Adipocyte (in vitro differentiated cells): ENCODE measurements at regions not wholly inside any gene's neighbourhood (a gene's known extent, or its start where the extent isn't known, plus 50 kb on each side); places are given as distances from the start of the nearest gene placed in this dataset.

ENCODE experiments used
- DNase-seq: peaks from one replicate; pipeline ENCODE4 v3.0.0-alpha.2; 2015; ENCODE audit warnings: low read depth
- H3K27me3 ChIP-seq: replicated peaks from 2 replicates; pipeline ENCODE4 v1.7.0; 2013; ENCODE audit warnings: mild to moderate bottlenecking, low read length, moderate library complexity; ENCODE audit not compliant: control insufficient read depth, insufficient read depth
- H3K36me3 ChIP-seq: 2 replicates; pipeline ENCODE4 v1.7.0; 2013; ENCODE audit warnings: low read length, mild to moderate bottlenecking, moderate library complexity; ENCODE audit not compliant: control insufficient read depth, insufficient read depth, severe bottlenecking
- H3K4me1 ChIP-seq: 2 replicates; pipeline ENCODE4 v1.7.0; 2013; ENCODE audit warnings: mild to moderate bottlenecking, low read length, moderate library complexity; ENCODE audit not compliant: control insufficient read depth, insufficient read depth
- H3K4me3 ChIP-seq: 2 replicates; pipeline ENCODE4 v1.7.0; 2013; ENCODE audit warnings: mild to moderate bottlenecking, low read length, moderate library complexity
- H3K9ac ChIP-seq: 2 replicates; pipeline ENCODE4 v1.7.0; 2013; ENCODE audit warnings: mild to moderate bottlenecking, low read length, moderate library complexity
- H3K9me3 ChIP-seq: 2 replicates; pipeline ENCODE4 v1.7.0; 2013; ENCODE audit warnings: mild to moderate bottlenecking, low read length, moderate library complexity; ENCODE audit not compliant: control insufficient read depth

- H3K9me3 ChIP-seq = no peaks in the 10 kb centered on the region
- H3K4me3 ChIP-seq = no peak overlapping the region
- H3K27me3 ChIP-seq = no peaks in the 10 kb centered on the region
- no peak for DNase-seq
- no peaks in the 10 kb centered on the region for H3K4me1 ChIP-seq
- H3K36me3 ChIP-seq = no peaks in the 10 kb centered on the region
- no peak overlapping the region for H3K9ac ChIP-seq
These were observed 782.5 kb upstream of the GRM7 start for GRCh38 chr3:6078436-6078835.

- Histone ChIP-seq H3K27me3 (no peaks in the 10 kb centered on the region), H3K36me3 (no peaks in the 10 kb centered on the region), H3K4me1 (no peaks in the 10 kb centered on the region), H3K9ac (no peak overlapping the region), H3K4me3 (no peak overlapping the region), H3K9me3 (no peaks in the 10 kb centered on the region)
- DNase-seq = no peak
These were observed 781.9 kb upstream of the GRM7 start for GRCh38 chr3:6079011-6079410.

GRCh38 chr3:6079561-6080179, 781.2 kb upstream of the GRM7 start:
- Histone ChIP-seq H3K4me1 (no peaks in the 10 kb centered on the region), H3K4me3 (no peak overlapping the region), H3K9me3 (no peaks in the 10 kb centered on the region), H3K36me3 (no peaks in the 10 kb centered on the region), H3K27me3 (no peaks in the 10 kb centered on the region), H3K9ac (no peak overlapping the region)
- DNase-seq = no peak

- H3K9ac ChIP-seq = no peak overlapping the region
- H3K4me1 ChIP-seq = peaks cover 10% of the 10 kb centered on the region
- no peaks in the 10 kb centered on the region for H3K9me3 ChIP-seq
- no peak overlapping the region for H3K4me3 ChIP-seq
- no peaks in the 10 kb centered on the region for H3K36me3 ChIP-seq
- DNase-seq = no peak
- H3K27me3 ChIP-seq = no peaks in the 10 kb centered on the region
These were observed 772.5 kb upstream of the GRM7 start for GRCh38 chr3:6088433-6088832.

GRCh38 chr3:6089780-6090179, 771.1 kb upstream of the GRM7 start:
- Histone ChIP-seq H3K9me3 (no peaks in the 10 kb centered on the region), H3K9ac (no peak overlapping the region), H3K27me3 (no peaks in the 10 kb centered on the region), H3K4me3 (no peak overlapping the region), H3K36me3 (no peaks in the 10 kb centered on the region), H3K4me1 (peaks cover 10% of the 10 kb centered on the region)
- DNase-seq = no peak

- H3K4me1 ChIP-seq = peaks cover 10% of the 10 kb centered on the region
- H3K4me3 ChIP-seq = no peak overlapping the region
- H3K9ac ChIP-seq = no peak overlapping the region
- no peaks in the 10 kb centered on the region for H3K36me3 ChIP-seq
- no peaks in the 10 kb centered on the region for H3K27me3 ChIP-seq
- no peaks in the 10 kb centered on the region for H3K9me3 ChIP-seq
- DNase-seq = no peak
These were observed 769.7 kb upstream of the GRM7 start for GRCh38 chr3:6091262-6091661.

GRCh38 chr3:6095006-6095405, 765.9 kb upstream of the GRM7 start:
- DNase-seq = no peak
- Histone ChIP-seq H3K36me3 (no peaks in the 10 kb centered on the region), H3K9ac (no peak overlapping the region), H3K4me1 (peaks cover 1% of the 10 kb centered on the region), H3K9me3 (peaks cover 3% of the 10 kb centered on the region), H3K27me3 (no peaks in the 10 kb centered on the region), H3K4me3 (no peak overlapping the region)

GRCh38 chr3:6097021-6097420, 763.9 kb upstream of the GRM7 start:
- no peak for DNase-seq
- no peak overlapping the region for H3K4me3 ChIP-seq
- H3K4me1 ChIP-seq = no peaks in the 10 kb centered on the region
- peaks cover 4% of the 10 kb centered on the region for H3K9me3 ChIP-seq
- no peaks in the 10 kb centered on the region for H3K27me3 ChIP-seq
- no peaks in the 10 kb centered on the region for H3K36me3 ChIP-seq
- no peak overlapping the region for H3K9ac ChIP-seq

GRCh38 chr3:6097556-6097955, 763.4 kb upstream of the GRM7 start:
- Histone ChIP-seq H3K27me3 (no peaks in the 10 kb centered on the region), H3K9me3 (peaks cover 6% of the 10 kb centered on the region), H3K4me1 (no peaks in the 10 kb centered on the region), H3K9ac (no peak overlapping the region), H3K4me3 (no peak overlapping the region), H3K36me3 (no peaks in the 10 kb centered on the region)
- DNase-seq = no peak

- no peak overlapping the region for H3K4me3 ChIP-seq
- no peaks in the 10 kb centered on the region for H3K36me3 ChIP-seq
- H3K9me3 ChIP-seq = peaks cover 6% of the 10 kb centered on the region
- no peak overlapping the region for H3K9ac ChIP-seq
- H3K4me1 ChIP-seq = no peaks in the 10 kb centered on the region
- no peaks in the 10 kb centered on the region for H3K27me3 ChIP-seq
- no peak for DNase-seq
These were observed 762.3 kb upstream of the GRM7 start for GRCh38 chr3:6098516-6099157.

GRCh38 chr3:6099458-6100075, 761.3 kb upstream of the GRM7 start:
- H3K27me3 ChIP-seq = no peaks in the 10 kb centered on the region
- no peaks in the 10 kb centered on the region for H3K36me3 ChIP-seq
- no peak overlapping the region for H3K4me3 ChIP-seq
- no peak overlapping the region for H3K9ac ChIP-seq
- DNase-seq = no peak
- H3K9me3 ChIP-seq = peaks cover 6% of the 10 kb centered on the region
- H3K4me1 ChIP-seq = no peaks in the 10 kb centered on the region
